Right ventricle myocardium inferior (tissue), 1 donor: ENCODE measurements at regions not wholly inside any gene's neighbourhood (a gene's known extent, or its start where the extent isn't known, plus 50 kb on each side); places are given as distances from the start of the nearest gene placed in this dataset.

Experiments used
- ATAC-seq: fragments of 200-7000 bp; cut with Tn5 transposase; one replicate; pipeline ENCODE4 v1.9.1; 2020; ENCODE audit warnings: mild to moderate bottlenecking, moderate library complexity
- DNase-seq: peaks from one replicate; pipeline ENCODE4 v3.0.0; 2021; ENCODE audit errors: missing footprints
- intact Hi-C: fragments of 100-400 bp; cut with DNase I; formaldehyde crosslinking; loops from one replicate; pipeline ENCODE4 v1.11.0; 2022
- donor health status: DM: no; HTN: yes; CAD: no; lungs with severe emphysema.

DNA sequence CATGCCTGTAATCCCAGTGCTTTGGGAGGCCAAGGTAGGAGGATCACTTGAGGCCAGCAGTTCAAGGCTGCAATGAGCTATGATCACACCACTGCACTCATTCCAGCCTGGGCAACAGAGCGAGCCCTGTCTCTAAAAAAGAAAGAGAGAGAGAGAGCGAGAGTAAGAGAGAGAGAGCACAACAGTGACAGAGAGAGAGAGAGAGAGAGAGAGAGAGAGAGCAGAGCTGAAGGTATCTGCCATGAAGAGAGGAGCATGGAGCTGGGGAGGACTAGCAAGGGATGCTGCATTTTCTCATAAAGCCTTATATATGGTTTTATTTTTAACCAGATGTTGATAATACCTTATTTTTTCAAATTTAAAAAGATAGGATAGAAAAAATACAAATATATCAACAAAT is 84.5 kb upstream of the RNF32 start:
- ATAC-seq (no peak), DNase-seq (no peak)
- intact Hi-C loops: no loop called here

DNA sequence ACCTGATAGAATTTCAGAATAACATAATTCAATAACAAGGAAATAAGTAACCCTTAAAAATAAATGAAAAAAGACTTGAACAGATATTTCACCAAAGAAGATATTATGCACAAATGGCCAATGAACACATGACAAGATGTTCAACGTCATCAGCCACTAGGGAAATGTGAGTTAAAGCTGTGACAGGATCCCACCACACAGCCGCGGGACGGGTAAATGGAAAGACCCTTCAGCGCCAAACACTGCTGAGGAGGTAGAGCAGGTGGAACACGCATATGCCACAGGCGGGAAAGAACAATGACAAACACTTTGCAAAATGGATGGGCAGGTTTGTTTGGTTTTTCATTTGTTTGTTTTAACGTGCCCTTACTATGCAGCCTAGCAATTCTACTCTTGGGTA is 86.1 kb upstream of the RNF32 start:
- intact Hi-C loops: no loop called here
- DNase-seq (no peak), ATAC-seq (no peak)

DNA sequence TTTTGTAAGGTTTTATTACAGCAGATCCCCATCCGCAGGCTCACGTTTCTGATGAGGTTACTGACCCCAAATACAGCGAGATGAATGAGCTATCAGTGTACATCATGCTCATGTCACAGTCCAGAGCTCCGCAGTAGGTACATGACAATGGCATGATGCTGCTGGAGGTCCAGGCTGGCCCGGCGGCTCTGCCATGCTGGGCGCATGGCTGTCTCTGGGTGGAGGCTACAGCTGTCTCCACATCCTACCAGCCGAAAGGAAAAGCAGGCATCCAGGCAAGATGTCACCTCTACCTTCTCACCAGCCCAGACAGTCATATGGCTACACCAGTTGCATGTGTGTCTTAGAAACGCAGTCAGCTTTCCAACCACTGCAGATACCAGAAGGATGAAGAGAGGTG is 90.9 kb upstream of the RNF32 start:
- intact Hi-C loops: no loop called here
- DNase-seq: no peak
- no peak for ATAC-seq

DNA sequence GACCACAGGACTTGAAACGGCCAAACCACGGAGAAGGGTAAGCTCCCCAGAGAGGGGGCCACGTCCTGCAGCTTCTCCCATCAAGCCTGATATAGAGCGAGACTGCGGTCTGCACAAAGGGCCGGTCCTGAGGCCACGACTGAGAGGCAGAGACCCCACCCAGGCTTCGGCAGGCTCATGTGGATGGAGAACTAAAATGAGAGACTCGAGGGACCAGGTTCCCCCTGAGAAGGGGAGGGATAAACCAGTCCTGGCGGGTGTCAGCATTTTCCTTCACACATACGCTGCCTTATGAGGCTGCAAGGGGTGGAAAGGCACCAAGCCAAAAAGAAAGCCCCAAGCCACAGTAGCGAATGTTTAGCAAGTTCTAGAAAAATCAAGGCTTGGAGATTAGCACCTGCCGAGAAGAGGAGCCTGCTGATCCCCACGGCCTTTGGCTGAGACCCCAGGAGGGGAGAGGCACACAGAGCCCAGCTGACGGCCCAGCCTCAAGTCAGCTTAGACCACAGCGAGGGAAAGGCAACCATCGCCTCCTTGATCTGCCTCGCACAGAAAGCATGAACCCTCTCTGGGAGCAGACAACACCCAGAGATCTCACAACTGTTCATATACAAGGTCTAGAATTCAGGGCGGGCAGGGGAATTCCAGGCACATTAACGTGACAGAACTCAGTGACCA is 92.6 kb upstream of the RNF32 start:
- intact Hi-C loops: no loop called here
- DNase-seq: no peak
- ATAC-seq: no peak

DNA sequence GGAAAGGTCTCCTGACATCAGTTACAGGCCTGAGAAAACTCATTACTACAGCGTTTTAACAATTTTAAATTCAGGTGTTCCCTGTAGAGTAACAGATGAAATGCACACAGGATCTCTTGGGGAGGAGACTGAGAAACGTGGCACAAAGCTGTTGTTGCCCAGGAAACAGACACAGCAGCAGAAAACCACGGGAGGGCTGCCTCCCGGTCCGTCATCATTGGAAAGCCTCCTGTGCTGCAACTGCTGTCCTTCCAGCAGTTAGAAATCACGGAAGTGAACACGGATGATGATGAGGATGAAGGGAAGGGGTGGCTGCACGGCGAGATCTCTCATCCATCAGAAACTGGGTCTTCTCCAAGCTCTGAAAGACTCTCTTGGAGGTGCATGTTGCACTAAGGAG is 94.6 kb upstream of the RNF32 start:
- intact Hi-C loops: no loop called here
- ATAC-seq: no peak

DNA sequence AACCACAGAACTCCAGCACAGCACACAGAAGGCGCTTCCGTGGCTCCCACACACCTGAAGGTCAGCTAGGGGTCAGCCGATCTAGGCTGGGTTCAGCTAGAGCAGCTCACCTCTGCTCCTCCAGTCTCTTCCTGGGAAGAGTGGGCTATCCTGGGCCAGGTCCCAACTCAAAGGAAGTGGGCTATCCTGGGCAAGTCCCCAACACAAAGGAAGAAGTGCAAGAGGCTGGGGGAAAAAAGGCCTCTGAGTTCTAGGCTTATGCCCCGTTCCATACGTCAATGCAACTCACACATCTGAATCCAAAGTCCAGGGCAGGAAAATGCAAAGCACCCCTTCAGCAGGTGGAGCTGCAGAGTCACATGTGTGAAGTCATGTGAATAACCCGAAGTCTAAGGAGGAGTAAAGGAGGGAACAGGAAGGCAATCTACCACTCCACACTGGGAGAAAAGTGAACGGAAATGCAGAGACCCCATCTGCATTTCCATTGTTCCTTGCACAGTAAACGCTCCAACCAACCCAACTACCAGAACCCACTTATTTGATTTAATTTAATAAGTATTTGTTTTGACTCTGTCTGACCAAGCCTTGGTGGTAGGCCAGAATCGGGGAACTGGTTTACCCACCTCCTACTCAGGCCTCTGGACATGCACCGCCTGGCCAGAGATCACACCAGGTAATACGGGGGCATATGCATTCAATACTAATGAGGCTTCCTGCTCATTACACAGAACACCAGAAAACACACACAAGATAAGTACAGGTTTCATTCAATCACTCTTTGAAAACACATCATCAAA is 95.5 kb upstream of the RNF32 start:
- ATAC-seq: no peak
- intact Hi-C loops: no loop called here
- DNase-seq: no peak

More for the DNA sequence above, 94.6 kb upstream of the RNF32 start:
- DNase-seq: no peak

DNA sequence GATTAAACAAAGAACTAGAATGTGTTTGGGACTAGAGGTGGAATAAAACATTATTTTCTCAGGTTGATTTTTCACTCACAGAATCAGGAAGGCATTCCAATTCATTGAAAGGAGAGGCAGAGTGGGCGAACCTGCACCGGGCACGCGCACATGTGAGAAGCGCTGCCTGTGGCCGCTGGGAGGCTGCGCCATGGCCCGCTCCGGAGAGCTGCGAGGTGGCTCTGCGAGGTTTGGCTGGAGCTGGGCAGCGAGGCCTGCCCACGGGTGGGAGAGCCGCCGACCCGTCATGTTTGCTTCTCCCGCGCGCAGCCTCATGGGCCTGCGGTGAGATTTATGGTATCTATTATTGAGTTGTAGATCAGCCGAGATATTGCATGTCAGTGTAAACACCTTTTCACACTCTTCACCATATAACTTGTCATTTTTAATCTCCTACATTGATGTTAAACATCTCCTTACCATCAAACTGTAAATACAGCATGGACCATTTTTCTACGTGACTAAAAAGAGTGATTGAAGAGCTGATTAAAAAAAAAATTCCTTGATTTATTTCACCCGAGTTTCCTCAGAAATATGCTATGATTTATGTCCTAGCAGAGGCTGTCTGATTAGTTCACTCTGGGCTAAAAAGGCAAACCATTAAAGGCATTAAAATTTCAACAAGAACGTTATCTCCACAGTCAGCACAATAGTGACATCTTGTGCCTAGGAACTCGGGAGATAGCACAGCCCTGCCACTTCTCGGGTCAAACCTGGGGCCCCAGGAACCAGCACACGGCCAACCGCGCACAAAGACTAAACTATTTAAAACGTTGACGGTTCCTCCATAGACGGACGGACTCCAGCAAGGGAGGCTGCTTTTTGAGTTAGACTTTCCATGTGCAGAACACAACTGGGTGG is 96.6 kb upstream of the RNF32 start:
- intact Hi-C loops: no loop called here
- no peak for ATAC-seq
- DNase-seq: no peak

DNA sequence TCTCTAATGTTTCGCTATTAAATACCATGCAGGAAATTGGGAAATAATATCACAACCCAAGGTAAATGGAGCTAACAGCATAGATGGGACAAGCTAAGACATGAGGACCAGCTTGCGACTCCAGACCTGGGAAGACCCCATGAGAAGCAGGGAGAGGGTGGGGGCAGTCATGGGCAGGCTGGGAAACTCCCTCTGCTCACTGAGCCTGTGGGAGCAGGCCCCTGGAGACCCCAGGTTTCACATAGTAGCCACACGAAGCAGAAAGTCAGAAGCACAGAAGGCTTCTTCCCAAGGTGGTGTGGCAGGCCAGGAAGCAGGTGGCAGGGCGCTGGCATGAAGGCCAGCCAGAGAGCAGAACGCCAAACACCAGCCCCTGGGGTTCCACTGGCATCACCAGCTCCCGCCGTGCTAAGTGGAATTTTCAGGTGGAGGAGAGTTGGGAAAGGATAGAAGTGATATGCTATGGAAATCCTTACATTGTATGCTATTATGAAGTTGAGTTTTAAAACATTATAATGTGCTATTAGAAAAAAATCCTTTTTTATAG is 99.9 kb upstream of the RNF32 start:
- ATAC-seq: no peak
- intact Hi-C loops: no loop called here
- no peak for DNase-seq

DNA sequence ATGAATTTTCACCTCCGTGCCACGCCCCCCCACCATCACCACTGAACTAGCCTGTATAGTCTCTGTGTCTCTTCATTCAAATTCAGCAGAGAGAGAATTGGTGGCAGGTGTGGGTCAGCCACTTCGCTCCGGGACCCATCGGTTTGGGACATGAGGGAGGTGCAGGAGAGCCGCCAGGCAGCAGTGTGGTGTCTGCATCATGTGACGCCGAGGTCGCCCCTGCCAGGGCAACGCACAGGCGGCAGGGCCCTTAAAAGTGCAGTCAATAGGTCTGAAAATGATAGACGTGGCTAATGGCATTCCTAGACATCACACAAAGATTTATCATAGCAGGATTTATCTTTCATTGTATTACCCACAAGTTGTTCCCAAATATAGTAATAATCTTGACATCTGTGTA is 100.6 kb upstream of the RNF32 start:
- intact Hi-C loops: no loop called here
- no peak for DNase-seq
- ATAC-seq: no peak

DNA sequence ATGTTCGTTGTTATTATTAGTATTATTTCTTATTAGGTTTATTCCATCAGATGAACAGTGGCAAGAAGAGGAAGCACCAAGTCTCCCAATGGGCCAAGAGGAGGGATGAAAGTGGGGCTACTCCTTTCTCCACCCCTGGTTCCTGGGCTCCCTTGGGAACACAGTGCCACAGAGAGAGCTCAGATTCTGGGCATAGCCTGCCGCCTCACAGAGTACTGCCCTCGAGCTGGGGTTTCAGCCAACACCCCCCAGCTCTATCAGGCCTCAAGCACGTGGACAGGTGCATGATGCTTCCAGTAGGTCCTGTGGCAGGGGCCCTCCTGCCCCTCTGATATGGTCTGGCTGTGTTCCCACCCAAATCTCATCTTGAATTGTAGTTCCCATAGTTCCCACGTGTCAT is 103.6 kb upstream of the RNF32 start:
- DNase-seq (no peak), ATAC-seq (no peak)
- intact Hi-C loops: no loop called here

DNA sequence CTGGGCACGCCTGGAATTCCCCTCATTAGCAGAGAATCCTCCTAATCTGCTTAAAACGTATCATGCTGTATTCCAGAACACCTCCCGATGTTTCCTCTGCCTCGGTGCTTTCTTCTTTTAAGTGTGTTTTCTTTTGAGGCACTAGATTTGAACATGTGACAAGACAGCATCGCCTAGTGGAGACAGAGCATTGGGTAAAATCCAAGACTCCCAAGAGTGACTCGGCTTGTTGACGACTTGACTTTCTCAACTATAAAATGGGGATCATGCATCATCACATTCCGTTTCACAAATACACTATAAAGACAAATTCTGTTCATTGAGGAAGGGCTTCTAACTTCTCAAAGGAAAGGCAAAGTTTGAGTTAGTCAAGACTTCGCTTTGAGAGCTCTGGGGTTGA is 105.6 kb upstream of the RNF32 start:
- DNase-seq (no peak), ATAC-seq (no peak)
- intact Hi-C loops: no loop called here

DNA sequence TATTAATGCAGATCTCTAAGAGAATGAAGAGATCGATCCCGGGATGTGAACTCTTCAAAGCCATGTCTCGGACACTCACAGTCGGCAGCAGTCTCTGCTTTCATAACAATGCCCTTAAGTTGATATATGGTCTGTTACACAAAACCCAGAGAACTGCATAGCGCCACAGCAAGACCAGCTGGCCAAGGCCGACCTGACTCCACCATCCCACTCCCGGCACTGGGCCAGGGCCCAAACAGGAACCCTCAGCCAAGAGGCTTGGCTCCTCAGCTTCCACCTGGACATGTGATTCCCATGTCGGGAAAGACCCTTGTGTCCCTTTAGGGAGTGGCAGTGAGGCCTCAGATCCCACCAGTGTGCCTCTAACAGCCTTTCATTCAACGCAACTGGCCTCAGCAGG is 106.6 kb upstream of the RNF32 start:
- ATAC-seq (no peak), DNase-seq (no peak)
- intact Hi-C loops: no loop called here

DNA sequence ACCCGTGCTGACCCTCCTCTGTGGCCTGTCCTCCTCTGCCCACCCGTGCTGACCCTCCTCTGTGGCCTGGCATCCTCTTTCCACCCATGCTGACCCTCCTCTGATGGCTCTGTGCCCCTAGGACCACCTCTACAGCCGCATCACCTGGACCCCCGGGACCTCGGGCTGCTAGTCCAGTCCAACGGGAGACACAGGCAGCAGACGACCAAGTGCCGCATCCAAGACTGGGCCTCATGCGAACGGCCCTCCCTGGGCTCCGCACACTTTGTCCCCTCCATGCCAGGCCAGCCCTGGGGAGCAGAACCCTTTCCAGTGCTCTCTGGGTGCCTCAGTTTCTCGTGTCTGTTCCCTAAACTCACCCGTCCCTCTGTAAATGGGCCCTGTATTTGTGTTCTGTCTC is 107.2 kb upstream of the RNF32 start:
- ATAC-seq (no peak), DNase-seq (no peak)
- intact Hi-C loops: no loop called here

DNA sequence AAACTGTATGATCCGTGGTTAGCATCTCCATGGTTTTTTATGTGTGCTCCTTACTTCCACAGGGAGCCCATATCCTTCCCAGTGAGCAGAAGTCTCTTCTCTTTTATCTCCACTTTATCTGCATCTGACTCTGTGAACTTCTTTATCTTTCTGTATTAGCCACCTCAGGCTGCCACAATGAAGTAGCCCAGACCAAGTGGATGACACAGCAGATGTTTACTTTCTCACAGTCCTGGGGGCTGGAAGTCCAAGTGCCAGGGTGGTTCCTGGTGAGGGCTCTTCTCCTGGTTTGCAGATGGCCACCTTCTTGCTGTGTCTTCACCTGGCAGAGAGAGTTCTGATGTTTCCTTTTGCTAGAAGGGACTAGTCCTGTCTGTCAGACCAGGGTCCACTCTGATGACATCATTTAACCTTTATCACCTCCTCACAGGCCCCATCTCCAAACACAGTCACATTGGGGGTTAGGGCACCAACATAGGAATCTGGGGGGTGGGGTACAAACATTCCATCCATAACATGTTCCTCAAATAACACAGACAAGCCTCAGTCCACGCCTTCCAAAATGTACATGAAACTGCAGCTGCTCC is 108.5 kb upstream of the RNF32 start:
- intact Hi-C loops: no loop called here
- no peak for ATAC-seq
- DNase-seq: no peak

DNA sequence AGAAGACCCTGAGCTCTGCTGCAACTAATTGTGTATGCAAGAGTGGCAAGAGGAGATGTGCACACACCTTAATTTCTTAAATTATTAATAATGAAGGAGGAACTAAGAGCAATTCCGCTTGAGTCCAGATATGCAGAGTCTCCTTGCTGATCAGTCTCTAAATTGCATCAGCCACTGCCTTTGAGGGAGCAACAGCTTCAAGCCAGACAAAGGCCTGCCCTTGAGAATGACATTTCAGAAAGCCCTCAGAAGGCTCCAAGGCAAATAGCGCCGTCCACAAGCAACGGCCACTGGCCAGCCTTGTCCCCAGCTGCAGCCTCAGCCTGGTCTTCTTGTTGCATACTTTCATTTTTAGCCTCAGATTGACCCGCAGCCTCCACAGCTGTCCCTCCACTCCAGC is 110.6 kb upstream of the RNF32 start:
- DNase-seq (no peak), ATAC-seq (no peak)
- intact Hi-C loops: no loop called here

DNA sequence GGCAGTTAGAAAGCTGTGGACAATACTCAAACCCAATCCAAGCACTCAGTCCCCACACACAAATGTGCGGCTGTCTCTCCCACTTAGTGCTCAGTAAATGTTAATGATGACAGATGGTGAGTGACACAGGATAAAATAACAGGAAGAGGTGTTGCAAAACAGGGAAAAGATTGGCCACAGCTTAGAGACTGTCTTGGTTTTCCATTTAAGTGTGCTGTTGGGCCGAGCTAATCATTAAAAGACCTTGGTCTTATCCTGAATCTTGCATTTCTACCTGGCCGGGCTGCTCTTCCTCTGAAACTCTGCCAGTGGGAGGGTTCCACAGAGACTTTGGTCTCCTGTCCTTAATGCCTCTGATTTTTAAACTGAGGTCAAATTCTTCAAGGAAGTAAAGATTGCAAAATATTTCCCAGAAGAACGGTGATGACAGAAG is 113.1 kb upstream of the RNF32 start:
- ATAC-seq (no peak), DNase-seq (no peak)
- intact Hi-C loops: no loop called here

DNA sequence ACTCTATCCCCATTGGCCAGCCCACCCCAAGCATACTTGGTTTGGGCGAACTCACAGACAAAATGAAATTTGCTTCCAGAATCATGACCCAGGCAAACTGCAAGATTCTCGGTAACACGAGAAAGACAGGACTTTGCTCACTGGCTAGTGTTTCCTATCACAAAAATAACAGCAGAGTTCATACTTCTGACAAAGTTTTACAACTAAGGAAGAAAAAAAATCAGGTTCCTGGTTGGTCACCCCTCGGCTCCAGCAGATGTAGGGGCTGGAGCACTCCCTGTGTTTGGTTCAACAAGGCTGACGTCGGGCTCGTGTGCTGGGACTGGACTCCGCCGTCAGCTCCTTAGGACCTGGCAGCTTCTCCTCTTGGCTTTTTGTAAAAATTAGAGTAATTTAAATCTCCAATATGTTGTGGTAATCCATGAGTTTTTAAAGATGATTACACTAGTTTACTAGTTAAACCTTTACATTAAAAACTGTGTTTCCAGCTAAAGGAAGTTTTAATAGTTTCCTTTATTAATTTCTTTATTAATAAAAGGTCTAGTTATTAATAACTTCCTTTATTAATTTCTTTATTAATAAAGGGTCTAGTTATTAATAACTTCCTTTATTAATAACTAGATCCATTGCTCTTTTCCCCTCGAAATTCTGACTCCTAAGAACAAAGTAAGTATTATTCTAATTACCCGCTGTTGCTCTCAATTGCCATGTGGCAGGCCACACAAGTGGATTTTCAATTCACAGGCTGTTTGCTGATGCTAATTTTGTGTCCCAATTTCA is 115.6 kb upstream of the RNF32 start:
- no peak for DNase-seq
- intact Hi-C loops: no loop called here
- ATAC-seq: no peak

DNA sequence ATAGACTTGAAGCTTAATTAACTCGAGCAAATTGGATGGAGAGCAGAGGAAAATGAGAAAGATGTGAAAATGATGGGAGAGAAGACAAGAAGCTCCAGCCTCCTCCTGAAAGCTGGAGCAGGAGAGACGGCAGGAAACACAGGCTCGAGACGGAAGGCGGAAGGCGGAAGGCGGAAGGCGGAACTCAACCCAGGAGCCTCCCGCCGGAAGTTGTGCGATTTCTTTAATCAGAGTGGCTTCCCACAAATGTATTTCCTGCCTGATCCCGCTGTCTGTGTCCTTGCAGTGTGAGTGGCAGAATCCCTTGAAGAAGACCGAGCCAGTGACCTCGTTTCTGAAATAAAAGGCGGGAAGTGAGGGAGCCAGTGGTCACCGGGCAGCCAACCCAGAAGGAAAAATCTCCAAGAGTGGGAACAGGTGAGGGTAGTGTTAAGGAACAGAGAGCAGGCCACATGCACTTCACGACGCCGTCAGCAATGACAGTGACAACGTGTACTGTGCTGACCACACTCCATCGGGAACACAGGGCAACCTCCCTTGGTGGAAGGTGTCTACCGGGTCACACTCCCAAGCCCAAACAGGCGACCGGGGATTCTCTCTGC is 117.0 kb upstream of the RNF32 start:
- intact Hi-C loops: no loop called here
- DNase-seq (no peak), ATAC-seq (no peak)
